Mesendoderm (in vitro differentiated cells): ENCODE measurements at regions not wholly inside any gene's neighbourhood (a gene's known extent, or its start where the extent isn't known, plus 50 kb on each side); places are given as distances from the start of the nearest gene placed in this dataset.
"Not testable (repeated sequence)": the region's sequence is repeated elsewhere in the genome, so short reads cannot be mapped to it uniquely, and the experiment has no call there.

Experiments used
- DNase-seq: peaks from one replicate; pipeline ENCODE4 v3.0.0; 2013
- H2AK5ac ChIP-seq: 2 replicates; pipeline ENCODE4 v1.6.1; 2013; ENCODE audit warnings: low read length, inconsistent platforms
- H2BK120ac ChIP-seq: 2 replicates; pipeline ENCODE4 v1.6.1; 2013; ENCODE audit warnings: low read depth, mild to moderate bottlenecking, low read length, moderate library complexity, mixed read lengths
- H2BK15ac ChIP-seq: replicated peaks from 2 replicates; pipeline ENCODE4 v1.6.1; 2013; ENCODE audit warnings: low read depth, mild to moderate bottlenecking, moderate library complexity
- H2BK5ac ChIP-seq: 2 replicates; pipeline ENCODE4 v1.6.1; 2013; ENCODE audit warnings: low read length, inconsistent platforms
- H3K18ac ChIP-seq: 2 replicates; pipeline ENCODE4 v1.6.1; 2013; ENCODE audit warnings: mild to moderate bottlenecking, low read length, mixed read lengths
- H3K23ac ChIP-seq: one replicate; pipeline ENCODE4 v1.6.1; 2013; ENCODE audit warnings: low read length
- H3K27ac ChIP-seq: 2 replicates; pipeline ENCODE4 v1.5.1; 2013; ENCODE audit warnings: low read depth, mild to moderate bottlenecking, inconsistent platforms, low read length, moderate library complexity
- H3K27me3 ChIP-seq: 2 replicates; pipeline ENCODE4 v1.6.1; 2013; ENCODE audit warnings: low read length, control low read depth, mild to moderate bottlenecking, inconsistent platforms; ENCODE audit not compliant: insufficient read depth, poor library complexity
- H3K36me3 ChIP-seq: 2 replicates; pipeline ENCODE4 v1.6.1; 2013; ENCODE audit warnings: low read length, inconsistent platforms; ENCODE audit not compliant: control insufficient read depth, insufficient read depth
- H3K4ac ChIP-seq: one replicate; pipeline ENCODE4 v1.6.1; 2013; ENCODE audit warnings: low read depth, mild to moderate bottlenecking, low read length, moderate library complexity
- H3K4me1 ChIP-seq: 2 replicates; pipeline ENCODE4 v1.6.1; 2013; ENCODE audit warnings: low read depth, low read length, inconsistent platforms; ENCODE audit not compliant: control insufficient read depth
- H3K4me2 ChIP-seq: 2 replicates; pipeline ENCODE4 v1.6.1; 2013; ENCODE audit warnings: low read length
- H3K4me3 ChIP-seq: 2 replicates; pipeline ENCODE4 v1.5.1; 2013; ENCODE audit warnings: mild to moderate bottlenecking, low read length
- H3K56ac ChIP-seq: one replicate; pipeline ENCODE4 v1.6.1; 2013; ENCODE audit warnings: low read length
- H3K79me1 ChIP-seq: 2 replicates; pipeline ENCODE4 v1.6.1; 2013; ENCODE audit warnings: low read length, inconsistent platforms
- H3K79me2 ChIP-seq: 2 replicates; pipeline ENCODE4 v1.6.1; 2013; ENCODE audit warnings: mild to moderate bottlenecking, low read length; ENCODE audit not compliant: control insufficient read depth, insufficient read depth
- H3K9ac ChIP-seq: 2 replicates; pipeline ENCODE4 v1.6.1; 2013; ENCODE audit warnings: low read length, inconsistent platforms
- H4K5ac ChIP-seq: one replicate; pipeline ENCODE4 v1.6.1; 2013; ENCODE audit warnings: low read length
- H4K8ac ChIP-seq: one replicate; pipeline ENCODE4 v1.6.1; 2013; ENCODE audit warnings: low read depth, mild to moderate bottlenecking, control low read depth, low read length, moderate library complexity
- WGBS: extraction: QIAGEN DNeasy Blood & Tissue Kit; methylation state at CpG from one replicate; pipeline ENCODE4 v1.1.7; 2013; ENCODE audit warnings: low lambda C conversion rate, missing lambda C conversion rate; ENCODE audit not compliant: insufficient coverage; ENCODE audit errors: extremely low coverage; 5-methylcytosine and 5-hydroxymethylcytosine counted together

DNA sequence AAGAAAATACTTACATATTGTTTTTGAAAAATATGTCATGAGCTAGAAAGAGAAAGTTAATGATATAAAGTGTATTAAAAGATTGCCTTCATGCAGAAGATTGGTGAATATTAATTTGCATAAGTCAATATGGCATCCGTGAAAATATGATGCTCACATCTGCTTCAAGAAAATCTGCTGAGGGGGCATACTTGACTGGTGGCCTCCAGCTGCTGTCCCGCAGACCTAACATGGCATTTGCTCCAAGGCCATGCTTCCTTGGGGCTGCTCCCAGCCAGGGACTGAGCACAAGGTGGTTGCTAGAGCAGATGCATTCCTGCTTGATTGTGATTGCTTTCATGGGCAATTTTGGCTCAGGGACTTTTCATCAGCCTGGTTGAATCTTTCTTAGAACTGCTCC lies 133.8 kb downstream of the TTC6 start:
- no CpG with 5 or more reads among the region's 2 CpGs for WGBS
- no peak overlapping the region for H3K27ac ChIP-seq
- H4K8ac ChIP-seq: no peak overlapping the region
- no peaks in the 10 kb centered on the region for H3K79me2 ChIP-seq
- no peak overlapping the region for H3K56ac ChIP-seq
- no peak overlapping the region for H4K5ac ChIP-seq
- H3K4me1 ChIP-seq: no peaks in the 10 kb centered on the region
- no peaks in the 10 kb centered on the region for H3K27me3 ChIP-seq
- H2AK5ac ChIP-seq: no peak overlapping the region
- H3K4ac ChIP-seq: no peak overlapping the region
- H3K36me3 ChIP-seq: no peaks in the 10 kb centered on the region
- no peak overlapping the region for H2BK15ac ChIP-seq
- DNase-seq: no peak
- H3K23ac ChIP-seq: no peak overlapping the region
- no peak overlapping the region for H2BK120ac ChIP-seq
- H2BK5ac ChIP-seq: no peak overlapping the region
- no peak overlapping the region for H3K4me3 ChIP-seq
- no peaks in the 10 kb centered on the region for H3K79me1 ChIP-seq
- no peak overlapping the region for H3K4me2 ChIP-seq
- H3K18ac ChIP-seq: no peak overlapping the region
- no peak overlapping the region for H3K9ac ChIP-seq

DNA sequence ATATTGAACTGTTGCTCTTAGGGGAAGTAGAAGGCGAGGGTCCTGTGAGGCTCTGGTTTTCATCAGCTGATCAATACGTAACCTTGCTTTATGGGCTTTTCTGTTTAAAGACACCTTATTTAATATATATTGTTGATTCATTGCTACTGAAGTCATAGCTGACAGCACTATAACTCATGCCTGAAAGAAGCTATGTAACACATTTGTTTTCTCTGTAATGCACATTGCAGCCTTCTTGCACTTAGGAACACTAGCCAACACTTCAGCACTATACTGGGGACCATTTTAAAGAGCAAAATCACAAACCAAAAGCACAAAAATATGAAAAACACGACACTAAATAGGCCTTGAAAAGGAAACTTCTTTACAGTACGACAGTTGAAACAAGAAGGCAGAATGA lies 135.7 kb downstream of the TTC6 start:
- no peaks in the 10 kb centered on the region for H3K36me3 ChIP-seq
- H4K5ac ChIP-seq: no peak overlapping the region
- no peaks in the 10 kb centered on the region for H3K79me1 ChIP-seq
- H3K18ac ChIP-seq: no peak overlapping the region
- no peak overlapping the region for H4K8ac ChIP-seq
- no peaks in the 10 kb centered on the region for H3K4me1 ChIP-seq
- no peak overlapping the region for H2AK5ac ChIP-seq
- H2BK120ac ChIP-seq: no peak overlapping the region
- no peak overlapping the region for H3K56ac ChIP-seq
- H3K9ac ChIP-seq: no peak overlapping the region
- H2BK15ac ChIP-seq: no peak overlapping the region
- H2BK5ac ChIP-seq: no peak overlapping the region
- WGBS: no CpG with 5 or more reads among the region's 4 CpGs
- H3K27me3 ChIP-seq: no peaks in the 10 kb centered on the region
- H3K23ac ChIP-seq: no peak overlapping the region
- H3K4me2 ChIP-seq: no peak overlapping the region
- H3K4me3 ChIP-seq: no peak overlapping the region
- DNase-seq: no peak
- no peak overlapping the region for H3K27ac ChIP-seq
- H3K4ac ChIP-seq: no peak overlapping the region
- H3K79me2 ChIP-seq: no peaks in the 10 kb centered on the region

DNA sequence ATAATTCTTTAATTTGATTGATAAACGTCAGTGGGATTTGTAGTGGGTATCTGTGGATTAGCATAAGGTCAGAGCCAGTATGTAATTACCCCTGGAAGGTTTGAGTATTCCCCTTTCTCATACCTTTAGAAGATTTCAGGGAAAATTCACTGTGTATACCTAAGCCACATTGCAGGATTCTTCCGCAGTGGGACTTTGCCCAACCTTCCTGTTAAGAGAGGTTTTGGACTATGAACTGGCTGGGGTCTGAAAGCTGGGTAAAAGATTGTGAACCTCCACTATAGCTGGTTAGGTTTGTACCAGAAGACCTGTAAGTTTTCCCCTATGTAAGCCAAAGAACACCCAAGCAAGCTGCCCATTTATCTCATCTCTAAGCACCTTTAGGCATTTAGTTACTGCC lies 150.2 kb downstream of the TTC6 start:
- Histone ChIP-seq H3K27me3 (no peaks in the 10 kb centered on the region), H2BK15ac (no peak overlapping the region), H3K36me3 (no peaks in the 10 kb centered on the region), H3K4me2 (no peak overlapping the region), H3K27ac (no peak overlapping the region), H3K56ac (no peak overlapping the region), H3K79me1 (no peaks in the 10 kb centered on the region), H4K8ac (no peak overlapping the region), H2BK5ac (no peak overlapping the region), H3K4me1 (no peaks in the 10 kb centered on the region), H4K5ac (no peak overlapping the region), H2AK5ac (no peak overlapping the region), H3K79me2 (no peaks in the 10 kb centered on the region), H3K18ac (no peak overlapping the region), H3K4me3 (no peak overlapping the region), H2BK120ac (no peak overlapping the region), H3K23ac (no peak overlapping the region), H3K9ac (no peak overlapping the region), H3K4ac (no peak overlapping the region)
- no CpG with 5 or more reads among the region's 2 CpGs for WGBS
- DNase-seq: no peak

DNA sequence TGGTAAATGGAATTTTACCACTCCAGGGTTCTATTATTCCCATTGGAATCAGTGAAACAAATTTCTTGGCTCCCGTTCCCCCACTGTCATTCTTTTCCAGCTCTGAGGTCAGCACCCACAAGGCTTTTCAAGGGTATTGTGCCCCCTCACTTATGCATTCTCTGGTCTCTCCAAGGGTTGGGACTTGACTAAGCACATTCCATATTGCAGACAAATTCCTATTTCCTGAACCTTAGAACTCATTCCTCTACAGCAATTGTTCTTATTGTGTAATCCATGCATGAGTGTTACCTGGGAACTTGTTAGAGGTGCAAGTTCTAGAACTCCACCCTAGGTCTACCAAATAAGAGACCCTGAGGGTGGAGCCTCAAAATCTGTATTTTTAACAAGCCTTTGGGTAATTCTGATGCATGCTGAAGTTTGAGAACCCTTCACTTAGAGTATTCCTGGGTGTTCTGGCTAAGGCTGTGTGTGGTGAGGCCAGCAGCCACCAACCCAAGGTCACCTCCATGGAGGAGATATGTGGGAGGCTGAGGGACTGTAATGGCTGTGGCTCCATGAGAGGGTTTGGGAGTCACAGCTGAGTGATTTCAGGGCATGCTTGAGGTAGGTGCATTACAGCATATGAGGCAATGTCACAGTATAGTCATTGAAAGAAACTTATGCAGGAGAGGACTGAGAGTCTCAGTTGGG lies 150.9 kb downstream of the TTC6 start:
- no peaks in the 10 kb centered on the region for H3K79me1 ChIP-seq
- no peak overlapping the region for H3K4me3 ChIP-seq
- H3K18ac ChIP-seq: no peak overlapping the region
- no peaks in the 10 kb centered on the region for H3K79me2 ChIP-seq
- H3K9ac ChIP-seq: no peak overlapping the region
- no peaks in the 10 kb centered on the region for H3K4me1 ChIP-seq
- H2BK5ac ChIP-seq: no peak overlapping the region
- H3K56ac ChIP-seq: no peak overlapping the region
- no peak overlapping the region for H4K5ac ChIP-seq
- DNase-seq: no peak
- no peak overlapping the region for H3K27ac ChIP-seq
- H3K36me3 ChIP-seq: no peaks in the 10 kb centered on the region
- no peaks in the 10 kb centered on the region for H3K27me3 ChIP-seq
- no peak overlapping the region for H3K23ac ChIP-seq
- H3K4ac ChIP-seq: no peak overlapping the region
- H2BK120ac ChIP-seq: no peak overlapping the region
- H4K8ac ChIP-seq: no peak overlapping the region
- no peak overlapping the region for H2AK5ac ChIP-seq
- no CpG with 5 or more reads among the region's 1 CpG for WGBS
- no peak overlapping the region for H2BK15ac ChIP-seq
- H3K4me2 ChIP-seq: no peak overlapping the region

DNA sequence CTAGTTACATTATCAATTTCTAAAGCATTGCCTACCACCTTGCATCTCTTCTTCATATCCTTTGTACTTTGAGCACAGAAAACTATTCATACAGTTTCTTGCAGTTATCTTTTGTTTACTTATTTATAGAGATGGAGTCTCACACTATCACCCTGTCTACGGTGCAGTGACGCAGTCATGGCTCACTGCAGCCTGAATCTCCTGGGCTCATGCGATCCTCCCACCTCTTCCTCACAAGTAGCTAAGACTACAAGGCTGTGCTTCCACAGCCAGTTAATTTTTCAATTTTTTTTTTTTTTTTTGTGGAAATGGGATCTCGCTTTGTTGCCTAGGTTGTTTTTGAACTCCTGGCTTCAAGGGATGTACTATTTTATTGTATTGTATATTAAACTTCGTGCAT lies 158.0 kb downstream of the TTC6 start:
- H3K4me3 ChIP-seq: no peak overlapping the region
- WGBS: no CpG with 5 or more reads among the region's 5 CpGs
- DNase-seq: no peak

DNA sequence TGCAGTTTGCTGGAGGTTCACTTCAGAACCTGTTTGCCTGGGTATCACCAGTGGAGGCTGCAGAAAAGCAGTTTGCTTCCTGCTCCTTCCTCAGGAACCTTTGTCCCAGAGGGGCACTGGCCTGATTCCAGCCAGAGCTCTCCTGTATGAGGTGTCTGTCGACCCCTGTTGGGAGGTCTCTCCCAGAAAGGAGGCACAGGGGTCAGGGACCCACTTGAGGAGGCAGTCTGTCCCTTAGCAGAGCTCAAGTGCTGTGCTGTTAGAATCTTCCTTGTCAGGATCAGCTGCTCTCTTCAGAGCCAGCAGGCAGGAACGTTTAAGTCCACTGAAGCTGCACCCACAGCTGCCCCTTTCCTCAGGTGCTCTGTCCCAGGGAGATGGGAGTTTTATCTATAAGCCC lies 164.8 kb downstream of the TTC6 start:
- H2AK5ac ChIP-seq, H2BK120ac ChIP-seq, H3K4me2 ChIP-seq, H2BK5ac ChIP-seq, H3K79me2 ChIP-seq, H3K23ac ChIP-seq, H2BK15ac ChIP-seq, DNase-seq, H3K79me1 ChIP-seq, H3K4me3 ChIP-seq, H3K18ac ChIP-seq, H3K4ac ChIP-seq, H3K56ac ChIP-seq, H3K9ac ChIP-seq, H3K27me3 ChIP-seq, H4K8ac ChIP-seq, H3K27ac ChIP-seq, H4K5ac ChIP-seq, H3K4me1 ChIP-seq, H3K36me3 ChIP-seq: not testable (repeated sequence)
- no CpG with 5 or more reads among the region's 2 CpGs for WGBS

More for the DNA sequence above, 158.0 kb downstream of the TTC6 start:
- Histone ChIP-seq H2AK5ac (no peak overlapping the region), H3K56ac (no peak overlapping the region), H3K23ac (no peak overlapping the region), H3K4me1 (no peaks in the 10 kb centered on the region), H3K79me1 (no peaks in the 10 kb centered on the region), H3K9ac (no peak overlapping the region), H3K4me2 (no peak overlapping the region), H4K8ac (no peak overlapping the region), H3K4ac (no peak overlapping the region), H2BK15ac (no peak overlapping the region), H3K79me2 (no peaks in the 10 kb centered on the region), H4K5ac (no peak overlapping the region), H3K36me3 (no peaks in the 10 kb centered on the region), H3K27me3 (no peaks in the 10 kb centered on the region), H3K18ac (no peak overlapping the region), H2BK5ac (no peak overlapping the region), H2BK120ac (no peak overlapping the region), H3K27ac (no peak overlapping the region)
